ENCODE measurements at regions not wholly inside any gene's neighbourhood (a gene's known extent, or its start where the extent isn't known, plus 50 kb on each side); places are given as distances from the start of the nearest gene placed in this dataset.

DNA sequence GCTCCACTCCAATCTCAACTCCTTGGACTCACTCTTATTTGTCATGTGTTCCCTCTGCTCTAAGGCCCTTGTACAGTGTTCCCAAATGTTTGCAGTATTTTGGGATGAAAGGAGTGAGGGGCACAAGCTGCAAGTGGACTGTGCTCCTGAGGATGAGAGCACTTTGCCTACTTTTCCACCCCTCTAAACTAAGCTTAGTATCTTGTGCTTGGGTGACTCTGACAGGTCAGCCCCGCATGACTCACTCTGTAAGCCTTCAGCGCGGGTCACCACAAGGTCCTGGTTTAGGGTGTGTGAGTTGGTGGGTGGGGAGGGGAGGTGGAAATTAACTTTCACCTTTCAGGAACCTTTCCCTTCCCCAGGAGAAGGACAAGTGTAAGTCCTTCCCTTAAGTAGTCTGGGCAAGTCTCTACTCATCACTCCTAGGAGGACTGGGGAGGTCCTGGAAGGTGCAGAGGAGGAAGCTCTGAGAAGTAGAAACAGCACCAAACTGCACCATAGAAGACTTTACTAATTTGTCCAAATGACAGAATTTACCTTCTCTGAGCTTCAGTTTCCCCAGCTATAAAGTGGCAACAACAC lies 68.8 kb upstream of the EPB41L1 start:
- no peak overlapping the region for H3K4me3 ChIP-seq
- no peak overlapping the region for H3K27ac ChIP-seq
- no peaks in the 10 kb centered on the region for H3K36me3 ChIP-seq
- H3K4me1 ChIP-seq, result peaks cover 0 to 4% (median 0%) of the 10 kb centered on the region in 9 donors
- ATAC-seq, result peak in 2 of 8 donors; percentile 48 to 56
- intact Hi-C loops (cut with DNase I), result loop anchor here in 1 of 10 donors (10.0 kb wide), 1 partner anchor 51 kb away; no protein-coding TSS in a partner anchor
- H3K27me3 ChIP-seq, result peaks cover 0 to 23% (median 0%) of the 10 kb centered on the region in 7 donors
- WGBS, 2 donors, result 62 to 70% methylated on average over 3 of the region's 3 CpGs
- H3K9me3 ChIP-seq, result peaks cover 0 to 7% (median 0%) of the 10 kb centered on the region in 11 donors
- no peak for DNase-seq
- TF ChIP-seq, protein P1, sequence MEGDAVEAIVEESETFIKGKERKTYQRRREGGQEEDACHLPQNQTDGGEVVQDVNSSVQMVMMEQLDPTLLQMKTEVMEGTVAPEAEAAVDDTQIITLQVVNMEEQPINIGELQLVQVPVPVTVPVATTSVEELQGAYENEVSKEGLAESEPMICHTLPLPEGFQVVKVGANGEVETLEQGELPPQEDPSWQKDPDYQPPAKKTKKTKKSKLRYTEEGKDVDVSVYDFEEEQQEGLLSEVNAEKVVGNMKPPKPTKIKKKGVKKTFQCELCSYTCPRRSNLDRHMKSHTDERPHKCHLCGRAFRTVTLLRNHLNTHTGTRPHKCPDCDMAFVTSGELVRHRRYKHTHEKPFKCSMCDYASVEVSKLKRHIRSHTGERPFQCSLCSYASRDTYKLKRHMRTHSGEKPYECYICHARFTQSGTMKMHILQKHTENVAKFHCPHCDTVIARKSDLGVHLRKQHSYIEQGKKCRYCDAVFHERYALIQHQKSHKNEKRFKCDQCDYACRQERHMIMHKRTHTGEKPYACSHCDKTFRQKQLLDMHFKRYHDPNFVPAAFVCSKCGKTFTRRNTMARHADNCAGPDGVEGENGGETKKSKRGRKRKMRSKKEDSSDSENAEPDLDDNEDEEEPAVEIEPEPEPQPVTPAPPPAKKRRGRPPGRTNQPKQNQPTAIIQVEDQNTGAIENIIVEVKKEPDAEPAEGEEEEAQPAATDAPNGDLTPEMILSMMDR (IDR thresholded peaks at IDR 0.05), result no peak

DNA sequence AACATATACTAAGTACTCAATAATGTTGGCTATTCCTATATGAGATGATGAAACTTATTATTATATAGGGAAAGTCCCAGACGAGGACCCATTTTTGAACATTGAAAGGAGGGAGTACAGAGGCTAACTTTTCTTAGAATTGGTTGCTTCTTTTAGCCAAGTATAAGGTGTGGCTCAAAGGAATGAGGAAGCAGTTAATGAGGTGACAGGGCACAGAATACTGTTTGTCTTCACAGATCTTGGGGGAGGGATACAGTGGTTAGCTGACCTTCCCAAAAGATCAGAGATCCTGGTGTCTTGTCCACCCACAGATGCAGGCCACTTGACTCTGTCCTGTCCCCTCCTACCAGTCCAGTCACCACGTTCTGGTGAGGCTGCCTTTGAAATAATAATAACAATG lies 67.8 kb upstream of the EPB41L1 start:
- no peak for DNase-seq
- H3K27me3 ChIP-seq, result peaks cover 0 to 32% (median 3%) of the 10 kb centered on the region in 7 donors
- no peaks in the 10 kb centered on the region for H3K36me3 ChIP-seq
- peaks cover 0 to 5% (median under 1%) of the 10 kb centered on the region in 9 donors for H3K4me1 ChIP-seq
- peaks cover 0 to 7% (median 0%) of the 10 kb centered on the region in 11 donors for H3K9me3 ChIP-seq
- no peak overlapping the region for H3K27ac ChIP-seq
- 50 to 54% methylated on average over 2 of the region's 2 CpGs for WGBS, 2 donors
- H3K4me3 ChIP-seq, result no peak overlapping the region
- TF ChIP-seq, protein P1 (IDR thresholded peaks at IDR 0.05), result no peak
- intact Hi-C loops (cut with DNase I), result loop anchor here in 1 of 10 donors (10.0 kb wide), 1 partner anchor 52 kb away; no protein-coding TSS in a partner anchor
- peak in 1 of 8 donors; percentile 31 for ATAC-seq

DNA sequence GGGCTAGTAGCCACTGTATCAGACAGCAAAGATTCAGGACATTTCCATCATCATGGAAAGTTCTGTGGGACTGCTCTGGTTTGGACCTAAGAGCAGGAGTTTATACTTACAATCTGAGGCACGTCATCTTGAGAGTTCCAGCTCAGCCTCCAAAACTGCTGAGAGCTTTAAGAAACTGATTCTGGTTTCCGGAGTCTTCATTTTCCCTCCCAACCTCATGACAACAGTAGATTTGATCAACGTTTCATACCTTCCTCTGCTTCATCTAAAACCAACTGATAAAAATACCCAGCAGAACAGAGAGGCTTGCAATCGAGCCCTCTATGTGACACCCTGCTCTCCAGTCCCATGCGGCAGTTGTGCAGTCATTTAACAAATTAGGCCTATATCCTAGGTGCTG lies 64.3 kb upstream of the EPB41L1 start:
- Histone ChIP-seq H3K27ac (no peak overlapping the region), H3K27me3 (peaks cover 0 to 65% (median 8%) of the 10 kb centered on the region in 7 donors), H3K4me3 (no peak overlapping the region), H3K4me1 (peaks cover 0 to 32% (median 21%) of the 10 kb centered on the region in 9 donors), H3K9me3 (no peaks in the 10 kb centered on the region), H3K36me3 (no peaks in the 10 kb centered on the region)
- DNase-seq (no peak), ATAC-seq (no peak)
- intact Hi-C loops (cut with DNase I), result no loop called here
- TF ChIP-seq, protein P1 (IDR thresholded peaks at IDR 0.05), result no peak
- WGBS, 2 donors, result 90 to 95% methylated on average over 5 of the region's 5 CpGs

DNA sequence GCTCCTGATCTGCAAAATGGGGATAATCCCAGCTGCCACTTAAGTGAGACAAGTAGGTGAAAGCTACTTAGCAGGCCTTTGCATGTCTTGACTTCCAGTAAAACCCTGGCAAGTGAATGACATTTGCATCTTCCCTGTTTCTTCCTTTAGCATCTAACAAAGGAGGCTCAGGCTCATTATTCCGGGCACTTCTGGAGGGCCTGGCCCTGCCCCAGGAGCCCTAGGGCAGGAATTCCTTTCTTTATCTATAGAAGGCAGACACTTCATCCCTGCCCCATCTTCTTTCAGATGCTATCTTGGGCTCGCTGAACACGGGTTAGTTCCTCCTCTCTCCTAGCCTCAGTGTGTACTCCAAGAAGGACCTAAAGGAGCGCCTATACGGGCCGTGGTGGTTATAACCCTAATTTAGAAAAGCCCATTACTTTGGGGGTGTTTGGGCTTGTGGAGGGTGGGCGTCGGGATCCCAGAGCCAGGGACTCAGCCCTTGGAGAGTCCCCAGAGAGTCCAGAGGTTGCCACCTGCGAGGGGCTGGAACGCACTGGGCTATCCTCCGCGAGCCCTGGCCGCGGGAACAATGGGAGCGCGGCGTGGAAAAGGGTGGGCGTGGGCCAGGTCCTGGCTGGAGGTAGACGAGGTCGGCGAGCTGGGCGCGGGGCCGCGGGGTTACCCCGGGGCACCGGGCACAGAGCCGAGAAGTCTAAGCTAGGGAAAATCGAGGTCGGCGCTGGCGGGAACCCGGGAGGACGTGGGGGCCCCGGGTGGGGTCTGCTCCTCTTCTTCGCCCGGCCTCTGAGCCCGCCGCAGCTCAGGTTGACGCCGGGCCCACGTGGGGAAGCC lies 62.8 kb upstream of the EPB41L1 start:
- Histone ChIP-seq H3K4me3 (peak overlapping the region; percentile 44 to 85 (median 72)), H3K27ac (peak overlapping the region in 2 of 10 donors; percentile 35 to 65), H3K4me1 (peaks cover 0 to 34% (median 20%) of the 10 kb centered on the region in 9 donors), H3K9me3 (no peaks in the 10 kb centered on the region), H3K27me3 (peaks cover 0 to 56% (median 8%) of the 10 kb centered on the region in 7 donors), H3K36me3 (no peaks in the 10 kb centered on the region)
- 13% methylated on average over 33 to 38 of the region's 42 CpGs for whole genome bisulfite sequencing, 2 donors
- DNase-seq, result no peak
- TF ChIP-seq, protein P1 (IDR thresholded peaks at IDR 0.05), result no peak
- ATAC-seq, result no peak
- intact Hi-C loops (cut with DNase I), result no loop called here
